ENCODE measurements at regions not wholly inside any gene's neighbourhood (a gene's known extent, or its start where the extent isn't known, plus 50 kb on each side); places are given as distances from the start of the nearest gene placed in this dataset.

DNA sequence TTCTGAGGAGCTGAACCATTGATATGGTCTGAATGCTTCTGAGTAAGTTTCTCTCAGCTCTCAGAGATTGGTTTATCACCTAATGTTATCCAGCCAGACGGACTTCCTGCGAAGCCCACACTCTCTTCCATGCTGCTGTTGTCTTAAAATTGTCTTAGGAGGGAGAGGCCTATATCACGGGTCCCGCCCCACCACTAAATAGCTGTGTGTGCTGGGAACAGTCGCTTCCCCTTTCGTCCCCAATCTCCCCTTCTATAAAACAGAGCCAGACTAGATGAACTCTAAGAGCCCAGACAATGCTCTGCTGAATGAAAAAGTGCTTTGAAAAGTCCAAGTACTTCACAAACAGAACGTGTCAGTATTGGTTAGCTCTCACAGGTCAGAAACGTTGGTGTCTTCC lies 81.4 kb upstream of the AKIP1 start:
- TF ChIP-seq CTCF (conservative IDR thresholded peaks at IDR 0.05) = no peak
- no peak for TF ChIP-seq ZFX (IDR thresholded peaks at IDR 0.05)
